Fibroblast of lung (primary cell): ENCODE measurements at regions not wholly inside any gene's neighbourhood (a gene's known extent, or its start where the extent isn't known, plus 50 kb on each side); places are given as distances from the start of the nearest gene placed in this dataset.
A peak's percentile ranks its signal among the peaks of the same experiment; 100 is the strongest.

Source experiments
- DNase-seq, 2 donors: peaks; one replicate each; pipeline versions ENCODE4 v3.0.0 to v3.0.0-alpha.2; 2010; ENCODE audit warnings: low read depth in 2 of 2
- H2AFZ ChIP-seq: 2 replicates; pipeline ENCODE4 v1.5.1; 2012; ENCODE audit warnings: low read length, control low read depth, inconsistent platforms
- H3K27ac ChIP-seq: 2 replicates; pipeline ENCODE4 v1.5.1; 2011; ENCODE audit warnings: low read length, control low read depth; ENCODE audit not compliant: insufficient read depth
- H3K27me3 ChIP-seq: 2 replicates; pipeline ENCODE4 v1.5.1; 2011; ENCODE audit warnings: mild to moderate bottlenecking, low read length; ENCODE audit not compliant: control insufficient read depth, insufficient read depth
- H3K36me3 ChIP-seq: 2 replicates; pipeline ENCODE4 v1.5.1; 2011; ENCODE audit warnings: low read length; ENCODE audit not compliant: control insufficient read depth, insufficient read depth
- H3K4me1 ChIP-seq: 2 replicates; pipeline ENCODE4 v1.5.1; 2011; ENCODE audit warnings: low read length; ENCODE audit not compliant: control insufficient read depth, insufficient read depth; ENCODE audit errors: extremely low read depth
- H3K4me2 ChIP-seq: 2 replicates; pipeline ENCODE4 v1.5.1; 2011; ENCODE audit warnings: low read length, control low read depth; ENCODE audit not compliant: insufficient read depth; ENCODE audit errors: extremely low read depth
- H3K4me3 ChIP-seq, 4 experiments: fragments of 200-600 bp in 1 of 4; sonication (generic) in 1 of 4; replicated peaks in 1 of 4; 2 replicates each; pipeline ENCODE4 v1.5.1; 2011 to 2016; ENCODE audit warnings: low read length in 4 of 4, low read depth in 3 of 4, mild to moderate bottlenecking in 3 of 4, control low read depth in 2 of 4, inconsistent platforms in 1 of 4, mixed read lengths in 1 of 4; ENCODE audit not compliant: insufficient read depth in 1 of 4; ENCODE audit errors: control extremely low read depth in 1 of 4
- H3K79me2 ChIP-seq: 2 replicates; pipeline ENCODE4 v1.5.1; 2012; ENCODE audit warnings: mild to moderate bottlenecking, low read length, inconsistent platforms; ENCODE audit not compliant: control insufficient read depth, insufficient read depth
- H3K9ac ChIP-seq: 2 replicates; pipeline ENCODE4 v1.5.1; 2011; ENCODE audit warnings: mild to moderate bottlenecking, low read length, control low read depth; ENCODE audit not compliant: insufficient read depth
- H3K9me3 ChIP-seq: 2 replicates; pipeline ENCODE4 v1.5.1; 2012; ENCODE audit warnings: low read depth, low read length; ENCODE audit not compliant: control insufficient read depth, insufficient read depth
- H4K20me1 ChIP-seq: 2 replicates; pipeline ENCODE4 v1.5.1; 2011; ENCODE audit warnings: low read length; ENCODE audit not compliant: control insufficient read depth, insufficient read depth; ENCODE audit errors: extremely low read depth
- EZH2 ChIP-seq: IDR thresholded peaks from 2 replicates; pipeline ENCODE4 v1.5.1; 2012; ENCODE audit warnings: low read length, control low read depth, mild to moderate bottlenecking; ENCODE audit errors: missing control alignments
- TF ChIP-seq, protein P1 (sequence below), 2 donors: IDR thresholded peaks in 1 of 2; conservative IDR thresholded peaks in 1 of 2; 1 replicate in 1 of 2; 2 replicates in 1 of 2; pipeline ENCODE4 v1.5.1; 2011 to 2012; ENCODE audit warnings: low read length in 2 of 2, control low read depth in 1 of 2, inconsistent platforms in 1 of 2, low read depth in 1 of 2, mild to moderate bottlenecking in 1 of 2

DNA sequence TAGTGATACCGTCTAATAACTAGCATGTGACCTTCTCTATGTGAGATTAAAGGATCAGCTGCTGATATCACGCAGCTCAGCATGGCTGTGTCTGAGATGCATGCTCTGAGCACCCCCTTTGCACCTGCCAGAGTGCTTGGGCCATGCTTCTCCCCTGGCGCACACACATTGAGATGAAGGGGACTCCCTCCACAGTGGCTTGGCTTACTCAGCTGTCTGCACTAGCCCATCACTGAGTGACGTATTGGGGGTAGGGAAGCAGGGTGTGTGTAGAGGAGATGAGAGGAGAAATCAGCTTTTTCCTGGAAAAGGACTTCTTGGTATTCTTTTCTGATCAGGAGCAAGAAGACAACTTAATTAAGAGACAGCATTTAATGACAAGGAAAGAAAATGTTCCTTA lies 216.5 kb downstream of the BLID start:
- no peaks in the 10 kb centered on the region for H3K27me3 ChIP-seq
- no peak overlapping the region for H3K9ac ChIP-seq
- no peak for DNase-seq
- H3K79me2 ChIP-seq, result no peaks in the 10 kb centered on the region
- no peak overlapping the region for H2AFZ ChIP-seq
- TF ChIP-seq EZH2, result no peak
- TF ChIP-seq, protein P1, sequence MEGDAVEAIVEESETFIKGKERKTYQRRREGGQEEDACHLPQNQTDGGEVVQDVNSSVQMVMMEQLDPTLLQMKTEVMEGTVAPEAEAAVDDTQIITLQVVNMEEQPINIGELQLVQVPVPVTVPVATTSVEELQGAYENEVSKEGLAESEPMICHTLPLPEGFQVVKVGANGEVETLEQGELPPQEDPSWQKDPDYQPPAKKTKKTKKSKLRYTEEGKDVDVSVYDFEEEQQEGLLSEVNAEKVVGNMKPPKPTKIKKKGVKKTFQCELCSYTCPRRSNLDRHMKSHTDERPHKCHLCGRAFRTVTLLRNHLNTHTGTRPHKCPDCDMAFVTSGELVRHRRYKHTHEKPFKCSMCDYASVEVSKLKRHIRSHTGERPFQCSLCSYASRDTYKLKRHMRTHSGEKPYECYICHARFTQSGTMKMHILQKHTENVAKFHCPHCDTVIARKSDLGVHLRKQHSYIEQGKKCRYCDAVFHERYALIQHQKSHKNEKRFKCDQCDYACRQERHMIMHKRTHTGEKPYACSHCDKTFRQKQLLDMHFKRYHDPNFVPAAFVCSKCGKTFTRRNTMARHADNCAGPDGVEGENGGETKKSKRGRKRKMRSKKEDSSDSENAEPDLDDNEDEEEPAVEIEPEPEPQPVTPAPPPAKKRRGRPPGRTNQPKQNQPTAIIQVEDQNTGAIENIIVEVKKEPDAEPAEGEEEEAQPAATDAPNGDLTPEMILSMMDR (conservative IDR thresholded peaks at IDR 0.05 in 1 of 2, IDR thresholded peaks at IDR 0.05 in 1 of 2; ENCODE audit: low read depth in 1 of 2, low read length in 2 of 2), result no peak
- peaks cover 11% of the 10 kb centered on the region for H3K4me1 ChIP-seq
- no peak overlapping the region for H3K27ac ChIP-seq
- no peak overlapping the region for H3K4me3 ChIP-seq
- H3K4me2 ChIP-seq, result no peak overlapping the region
- H4K20me1 ChIP-seq, result no peaks in the 10 kb centered on the region
- H3K36me3 ChIP-seq, result no peaks in the 10 kb centered on the region
- H3K9me3 ChIP-seq, result no peaks in the 10 kb centered on the region

DNA sequence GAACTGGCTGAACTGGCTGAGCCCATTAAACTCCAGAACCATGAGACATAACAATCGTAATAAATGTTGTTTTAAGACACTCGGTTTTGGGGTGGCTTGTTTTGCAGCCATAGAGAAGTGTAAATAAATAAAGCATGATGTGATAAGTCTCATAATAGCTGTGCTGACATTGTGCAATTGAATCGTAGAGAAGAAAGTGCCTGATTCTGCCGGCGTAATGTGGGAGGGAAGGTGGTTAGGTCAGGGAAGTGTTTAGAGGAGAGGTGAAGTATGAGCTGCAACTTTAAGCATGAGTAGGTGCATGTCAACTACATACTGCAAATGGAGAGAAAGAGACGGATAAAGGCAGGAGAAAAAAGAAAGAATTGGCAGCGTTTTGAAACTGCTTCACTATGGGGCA lies 217.1 kb downstream of the BLID start:
- peak overlapping the region; percentile 58 for H3K4me2 ChIP-seq
- no peaks in the 10 kb centered on the region for H3K36me3 ChIP-seq
- H4K20me1 ChIP-seq, result no peaks in the 10 kb centered on the region
- no peak for TF ChIP-seq EZH2
- TF ChIP-seq, protein P1 (conservative IDR thresholded peaks at IDR 0.05 in 1 of 2, IDR thresholded peaks at IDR 0.05 in 1 of 2; ENCODE audit: low read depth in 1 of 2, low read length in 2 of 2), result no peak
- no peaks in the 10 kb centered on the region for H3K27me3 ChIP-seq
- H3K9ac ChIP-seq, result no peak overlapping the region
- no peak overlapping the region for H3K27ac ChIP-seq
- no peaks in the 10 kb centered on the region for H3K9me3 ChIP-seq
- peak in 1 of 2 donors; percentile 59 for DNase-seq
- H2AFZ ChIP-seq, result peak overlapping the region; percentile 31
- H3K4me3 ChIP-seq, result no peak overlapping the region
- peaks cover 11% of the 10 kb centered on the region for H3K4me1 ChIP-seq
- no peaks in the 10 kb centered on the region for H3K79me2 ChIP-seq

DNA sequence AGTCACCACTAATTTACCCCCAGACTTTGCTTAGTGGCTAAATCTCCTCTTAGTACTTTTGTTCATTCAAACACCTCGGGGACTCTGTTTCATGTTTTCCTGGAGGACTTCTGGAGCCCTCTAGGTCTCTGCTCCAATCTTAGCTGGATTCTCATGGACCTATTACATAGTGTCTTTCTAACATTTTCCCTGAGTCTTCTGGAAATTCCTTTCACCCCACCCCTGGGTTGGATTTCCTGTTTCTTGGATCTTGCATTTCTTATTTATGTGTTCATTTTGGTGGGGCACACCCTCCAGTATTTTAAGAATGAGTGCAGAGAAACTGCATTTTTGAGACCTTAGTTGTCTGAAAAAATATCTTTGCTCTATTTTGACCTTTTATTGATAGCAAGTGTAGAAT lies 220.1 kb downstream of the BLID start:
- Histone ChIP-seq H3K4me3 (no peak overlapping the region), H2AFZ (no peak overlapping the region), H3K27me3 (no peaks in the 10 kb centered on the region), H3K36me3 (no peaks in the 10 kb centered on the region), H3K27ac (peak overlapping the region; percentile 23), H3K4me2 (no peak overlapping the region), H4K20me1 (no peaks in the 10 kb centered on the region), H3K9ac (no peak overlapping the region), H3K79me2 (no peaks in the 10 kb centered on the region), H3K9me3 (no peaks in the 10 kb centered on the region), H3K4me1 (peaks cover 14% of the 10 kb centered on the region)
- TF ChIP-seq, protein P1 (conservative IDR thresholded peaks at IDR 0.05 in 1 of 2, IDR thresholded peaks at IDR 0.05 in 1 of 2; ENCODE audit: low read depth in 1 of 2, low read length in 2 of 2), result no peak
- TF ChIP-seq EZH2, result no peak
- peak; percentile 44 to 79 for DNase-seq
